AG10803 (cell line): ENCODE measurements at regions not wholly inside any gene's neighbourhood (a gene's known extent, or its start where the extent isn't known, plus 50 kb on each side); places are given as distances from the start of the nearest gene placed in this dataset.
A peak's percentile ranks its signal among the peaks of the same experiment; 100 is the strongest.

Source experiments
- DNase-seq: peaks from one replicate; pipeline ENCODE4 v3.0.0; 2010; ENCODE audit warnings: low read depth
- H3K4me3 ChIP-seq: 2 replicates; pipeline ENCODE4 v1.5.1; 2011; ENCODE audit warnings: mild to moderate bottlenecking, low read length, control low read depth
- CTCF ChIP-seq: conservative IDR thresholded peaks from 2 replicates; pipeline ENCODE4 v1.5.1; 2011; ENCODE audit warnings: mild to moderate bottlenecking, low read length, control low read depth, inconsistent platforms

- DNase-seq = peak; percentile 83
- no peak overlapping the region for H3K4me3 ChIP-seq
- no peak for TF ChIP-seq CTCF
Observed at GRCh38 chr3:126261037-126261436, 80.7 kb upstream of the ALDH1L1 start.

DNA sequence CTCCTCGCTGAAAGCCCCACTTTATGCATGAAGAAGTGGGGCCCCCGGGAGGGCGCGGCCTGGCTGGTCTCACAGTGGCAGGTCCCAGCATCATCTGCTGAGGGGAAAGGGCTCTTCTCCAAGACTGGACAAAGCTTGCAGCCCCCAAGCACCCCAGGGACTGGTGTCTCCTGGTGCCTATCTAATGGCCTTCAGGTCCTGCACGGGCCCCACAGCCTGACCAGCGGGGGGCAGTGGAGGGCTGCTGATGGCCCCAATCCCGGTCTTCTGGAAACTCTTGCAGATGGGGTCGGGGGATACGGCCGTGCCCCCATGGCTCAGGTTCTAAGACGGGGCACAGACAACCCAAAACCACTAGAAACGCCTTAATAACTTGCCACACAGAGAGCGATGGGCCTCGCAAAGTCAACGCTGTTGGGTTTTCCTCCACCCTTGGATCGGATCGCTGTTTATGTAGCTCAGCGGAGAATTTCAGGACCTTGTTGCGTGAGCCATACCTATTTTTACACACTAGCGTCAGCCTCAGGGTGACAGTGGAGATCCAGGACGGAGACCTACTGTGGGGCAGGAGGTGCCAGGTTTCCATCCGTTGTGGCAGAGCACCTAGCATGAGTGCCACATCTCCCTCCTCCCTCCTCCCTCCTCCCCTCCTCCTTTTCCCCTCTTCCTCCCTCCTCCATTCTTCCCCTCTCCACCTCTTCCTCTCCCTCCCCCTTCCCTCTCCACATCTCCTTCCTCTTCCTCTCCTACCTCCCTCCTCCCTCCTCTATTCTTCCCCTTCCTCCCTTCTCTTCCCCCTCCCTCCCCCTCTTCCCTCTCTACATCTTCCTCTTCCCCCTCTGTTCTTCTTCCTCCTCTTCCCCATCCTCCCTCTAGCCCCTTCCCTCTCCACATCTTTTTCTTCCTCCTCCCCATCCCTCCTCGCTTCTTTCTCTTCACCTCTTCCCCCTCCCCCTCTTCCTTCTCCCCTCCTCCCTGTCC is 79.3 kb upstream of the ALDH1L1 start:
- peak; percentile 56 for TF ChIP-seq CTCF
- no peak overlapping the region for H3K4me3 ChIP-seq
- no peak for DNase-seq

GRCh38 chr3:126258670-126259069 is 78.3 kb upstream of the ALDH1L1 start:
- no peak for TF ChIP-seq CTCF
- H3K4me3 ChIP-seq = no peak overlapping the region
- DNase-seq = no peak

DNA sequence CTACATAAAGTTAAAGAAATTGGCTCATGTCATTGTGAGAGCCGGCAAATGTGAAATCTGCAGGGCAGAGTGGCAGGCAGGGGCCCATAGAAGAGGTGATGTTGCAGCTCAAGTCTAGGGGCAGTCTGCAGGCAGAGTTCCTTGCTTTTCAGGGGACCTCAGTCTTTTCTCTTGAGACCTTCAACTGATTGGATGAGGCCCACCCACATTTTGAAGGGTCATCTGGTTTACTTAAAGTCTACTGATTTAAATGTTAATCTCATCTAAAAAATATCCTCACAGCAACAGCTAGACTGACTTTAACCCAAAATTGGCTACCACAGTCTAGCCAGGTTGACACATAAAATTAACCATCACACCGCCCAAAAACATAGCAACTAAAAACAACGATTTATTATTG is 77.6 kb upstream of the ALDH1L1 start:
- no peak overlapping the region for H3K4me3 ChIP-seq
- no peak for DNase-seq
- TF ChIP-seq CTCF = no peak

DNA sequence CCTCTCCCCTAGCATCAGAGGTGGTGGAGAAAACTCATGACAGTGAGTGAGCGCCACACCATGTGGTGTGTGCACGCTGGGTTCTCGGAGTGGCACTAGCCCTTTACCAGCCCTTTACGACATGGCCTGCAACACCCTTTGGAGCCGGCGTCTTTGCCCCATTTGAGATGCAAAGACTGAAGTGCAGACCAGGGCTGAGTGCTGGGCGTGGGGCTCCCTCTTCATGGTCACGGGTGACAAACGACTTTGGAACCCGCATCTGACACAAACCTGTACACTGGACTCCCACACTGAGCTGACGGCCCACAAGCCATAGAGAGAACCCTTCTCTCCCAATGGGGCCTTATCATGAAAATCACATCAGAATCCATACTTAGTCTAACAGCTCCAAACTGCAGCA is 76.8 kb upstream of the ALDH1L1 start:
- DNase-seq = no peak
- TF ChIP-seq CTCF = no peak
- H3K4me3 ChIP-seq = no peak overlapping the region

DNA sequence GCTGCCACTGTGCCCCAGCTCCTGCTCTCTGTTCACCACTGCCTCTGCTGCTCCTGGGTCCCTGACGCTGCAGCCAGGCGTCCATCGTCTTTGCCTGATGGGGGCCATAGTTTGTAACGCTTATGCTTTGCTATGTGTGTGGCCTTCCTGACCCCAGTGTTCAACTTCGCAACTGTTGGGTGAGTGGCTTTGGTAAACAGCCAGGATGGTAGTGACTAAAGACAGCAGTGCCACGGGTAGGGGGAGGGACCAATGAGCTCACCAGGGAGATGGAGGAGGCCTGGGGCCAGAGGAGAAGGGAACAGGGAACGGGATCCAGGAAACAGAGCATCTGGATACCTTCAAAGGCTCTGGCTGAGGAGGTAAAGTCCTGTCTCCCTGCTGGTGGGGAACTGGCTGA is 75.9 kb upstream of the ALDH1L1 start:
- no peak for TF ChIP-seq CTCF
- DNase-seq = no peak
- H3K4me3 ChIP-seq = no peak overlapping the region

DNA sequence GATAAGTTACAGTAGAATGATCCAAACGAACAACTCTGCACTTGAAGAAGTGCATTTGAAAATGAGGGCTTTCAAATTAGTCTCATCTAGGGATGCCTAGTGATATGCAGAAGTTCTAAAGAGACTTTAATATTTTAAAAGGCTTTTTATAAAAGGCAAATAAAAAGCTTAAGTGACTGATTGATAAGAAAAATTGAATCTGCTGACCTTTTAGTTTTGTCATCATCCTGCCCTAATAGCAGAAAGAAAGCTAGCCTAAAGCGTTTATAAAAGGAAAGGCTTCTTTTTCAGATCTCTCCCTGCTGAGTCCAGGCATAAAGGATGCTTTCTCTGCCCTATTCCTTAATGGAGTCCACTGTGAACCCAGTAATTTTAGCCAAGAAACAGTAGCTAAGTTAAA is 72.7 kb upstream of the ALDH1L1 start:
- no peak for DNase-seq
- TF ChIP-seq CTCF = no peak

More for the DNA sequence above, 72.7 kb upstream of the ALDH1L1 start:
- no peak overlapping the region for H3K4me3 ChIP-seq
